AG04450 (cell line): ENCODE measurements at regions not wholly inside any gene's neighbourhood (a gene's known extent, or its start where the extent isn't known, plus 50 kb on each side); places are given as distances from the start of the nearest gene placed in this dataset.

Source experiments
- CTCF ChIA-PET: fragments of 300-600, 350-600 bp; formaldehyde crosslinking; extraction: SDS; loops from one replicate; lab custom pipeline; 2022; ENCODE audit warnings: antibody characterized with exemption, inconsistent platforms; lab: Charles Lee
- POLR2A ChIA-PET: fragments of 350-600 bp; formaldehyde crosslinking; extraction: SDS; loops from one replicate; lab custom pipeline; 2021; ENCODE audit warnings: antibody characterized with exemption, inconsistent platforms; lab: Yijun Ruan, JAX
- DNase-seq: peaks from one replicate; pipeline ENCODE4 v3.0.0-alpha.2; 2011; ENCODE audit warnings: low read depth, low spot score
- H3K27ac ChIP-seq: one replicate; pipeline ENCODE4 v1.5.1; 2012; ENCODE audit warnings: low read depth, low read length, control low read depth
- H3K27me3 ChIP-seq: one replicate; pipeline ENCODE4 v1.6.0; 2012; ENCODE audit warnings: low read length; ENCODE audit not compliant: control insufficient read depth, insufficient read depth
- H3K4me3 ChIP-seq: 2 replicates; pipeline ENCODE4 v1.5.1; 2011; ENCODE audit warnings: mild to moderate bottlenecking, low read depth, low read length, control low read depth
- H3K9me3 ChIP-seq: 2 replicates; pipeline ENCODE4 v1.5.1; 2012; ENCODE audit warnings: low read length; ENCODE audit not compliant: control insufficient read depth, insufficient read depth
- CTCF ChIP-seq: IDR thresholded peaks from 2 replicates; pipeline ENCODE4 v1.5.1; 2011; ENCODE audit warnings: low read depth, low read length, control low read depth, inconsistent platforms

GRCh38 chr18:67217551-67218166 is 298.9 kb downstream of the DSEL start:
- DNase-seq = peak; percentile 61
- TF ChIP-seq CTCF = peak; percentile 70
- Histone ChIP-seq H3K4me3 (no peak overlapping the region), H3K9me3 (peaks cover 4% of the 10 kb centered on the region; the same call in 1 of the 2 replicates), H3K27ac (no peak overlapping the region), H3K27me3 (no peaks in the 10 kb centered on the region)
- CTCF ChIA-PET = interaction anchor here (0.6 to 1.9 kb wide), 19 partner anchors 20 to 1629 kb away, joined by 3 to 10 read pairs (median 4); no protein-coding TSS in a partner anchor
- POLR2A ChIA-PET = no interaction called here

- Histone ChIP-seq H3K9me3 (peaks cover 4% of the 10 kb centered on the region; the same call in 1 of the 2 replicates), H3K4me3 (no peak overlapping the region), H3K27ac (no peak overlapping the region), H3K27me3 (no peaks in the 10 kb centered on the region)
- POLR2A ChIA-PET = no interaction called here
- TF ChIP-seq CTCF = no peak
- CTCF ChIA-PET = interaction anchor here (0.6 to 1.9 kb wide), 6 partner anchors 296 to 1629 kb away, joined by 3 to 10 read pairs (median 4); no protein-coding TSS in a partner anchor
- DNase-seq = no peak
Observed at GRCh38 chr18:67216846-67217245, 299.7 kb downstream of the DSEL start.

GRCh38 chr18:67215686-67216085 is 300.8 kb downstream of the DSEL start:
- no peak for TF ChIP-seq CTCF
- DNase-seq = no peak
- Histone ChIP-seq H3K27ac (no peak overlapping the region), H3K27me3 (no peaks in the 10 kb centered on the region), H3K4me3 (no peak overlapping the region), H3K9me3 (peaks cover 4% of the 10 kb centered on the region; the same call in 1 of the 2 replicates)
- CTCF ChIA-PET = interaction anchor here (1.1 to 1.7 kb wide), 2 partner anchors 15 to 1445 kb away, joined by 3 to 5 read pairs; no protein-coding TSS in a partner anchor
- POLR2A ChIA-PET = no interaction called here

GRCh38 chr18:67211646-67212045 is 304.9 kb downstream of the DSEL start:
- TF ChIP-seq CTCF = no peak
- no peak for DNase-seq
- Histone ChIP-seq H3K4me3 (no peak overlapping the region), H3K27ac (no peak overlapping the region), H3K9me3 (peaks cover 4% of the 10 kb centered on the region; the same call in 1 of the 2 replicates), H3K27me3 (no peaks in the 10 kb centered on the region)
- ChIA-PET POLR2A (no interaction called here), CTCF (no interaction called here)

- DNase-seq = no peak
- Histone ChIP-seq H3K4me3 (no peak overlapping the region), H3K9me3 (no peaks in the 10 kb centered on the region), H3K27me3 (no peaks in the 10 kb centered on the region), H3K27ac (no peak overlapping the region)
- CTCF ChIA-PET = interaction anchor here (0.5 to 6.9 kb wide), 16 partner anchors 10 to 832 kb away, joined by 3 to 156 read pairs (median 3); no protein-coding TSS in a partner anchor
- POLR2A ChIA-PET = no interaction called here
- TF ChIP-seq CTCF = no peak
Observed at GRCh38 chr18:67200665-67201064, 315.9 kb downstream of the DSEL start.
